HepG2 (cell line): ENCODE measurements at regions not wholly inside any gene's neighbourhood (a gene's known extent, or its start where the extent isn't known, plus 50 kb on each side); places are given as distances from the start of the nearest gene placed in this dataset.

ENCODE experiments used
- ATAC-seq: fragments of 200-7000 bp; cut with Tn5 transposase; 3 replicates; pipeline ENCODE4 v1.9.1; 2020; ENCODE audit warnings: mild to moderate bottlenecking, moderate library complexity
- BruUV-seq: library from RNA; stranded (reverse); fragments of 400-500 nt; replicated peaks from 2 replicates; lab custom pipeline; 2021; lab: Mats Ljungman, UMichigan
- CTCF ChIA-PET: fragments of 300-600 bp; formaldehyde crosslinking; extraction: SDS; loops from one replicate; lab custom pipeline; 2021; ENCODE audit warnings: low total read pairs, inconsistent platforms, low intra/inter-chr PET ratio; lab: Yijun Ruan, JAX
- POLR2A ChIA-PET: fragments of 350-600 bp; sonication (Branson Sonifier 250); formaldehyde crosslinking; loops from one replicate; lab custom pipeline; 2020; ENCODE audit warnings: antibody characterized with exemption, inconsistent platforms; lab: Yijun Ruan, JAX
- DNase-seq: peaks from one replicate; pipeline ENCODE4 v3.0.0-alpha.2; 2015; ENCODE audit warnings: low spot score
- FAIRE-seq: peaks from 3 replicates; lab custom pipeline; 2011; peaks lifted over from hg19 to GRCh38; lab: Jason Lieb, UNC
- H2AFZ ChIP-seq: one replicate; pipeline ENCODE4 v1.6.1; 2011; ENCODE audit warnings: low read length, inconsistent platforms
- H3K27ac ChIP-seq: fragments of 300-600 bp; 3 replicates; pipeline ENCODE4 v1.8.0; 2011; ENCODE audit warnings: mixed run types, mild to moderate bottlenecking, mixed read lengths, low read length, inconsistent platforms; ENCODE audit not compliant: insufficient read depth; ENCODE audit errors: extremely low read length
- H3K27me3 ChIP-seq, 2 experiments: fragments of 200-600 bp in 1 of 2; 2 replicates in 1 of 2; 3 replicates in 1 of 2; pipeline versions ENCODE4 v1.6.0 to v1.8.0; 2011; ENCODE audit warnings: low read length in 2 of 2, mild to moderate bottlenecking in 2 of 2, moderate library complexity in 2 of 2, inconsistent platforms in 1 of 2; ENCODE audit not compliant: insufficient read depth in 2 of 2, control insufficient read depth in 1 of 2
- H3K36me3 ChIP-seq, 2 experiments: fragments of 200-600 bp in 1 of 2; replicated peaks in 1 of 2; 2 replicates in 1 of 2; 3 replicates in 1 of 2; pipeline versions ENCODE4 v1.5.1 to v1.8.0; 2011; ENCODE audit warnings: low read length in 2 of 2, inconsistent platforms in 1 of 2; ENCODE audit not compliant: insufficient read depth in 2 of 2, control insufficient read depth in 1 of 2
- H3K4me1 ChIP-seq: 2 replicates; pipeline ENCODE4 v1.5.1; 2012; ENCODE audit warnings: low read length, inconsistent platforms; ENCODE audit not compliant: insufficient read depth
- H3K4me2 ChIP-seq: 2 replicates; pipeline ENCODE4 v1.6.0; 2011; ENCODE audit warnings: low read depth, low read length, inconsistent platforms
- H3K4me3 ChIP-seq, 3 experiments: fragments of 200-600 bp in 1 of 3; sonication (generic), shearing (Covaris generic) in 1 of 3; replicated peaks in 1 of 3; 2 replicates each; pipeline ENCODE4 v1.5.1; 2011 to 2016; ENCODE audit warnings: low read length in 3 of 3, inconsistent platforms in 2 of 3, low read depth in 2 of 3, mild to moderate bottlenecking in 2 of 3, control low read depth in 1 of 3, mixed read lengths in 1 of 3; ENCODE audit not compliant: insufficient read depth in 1 of 3
- H3K79me2 ChIP-seq: one replicate; pipeline ENCODE4 v1.6.1; 2011; ENCODE audit warnings: low read length, inconsistent platforms; ENCODE audit not compliant: insufficient read depth
- H3K9ac ChIP-seq: 2 replicates; pipeline ENCODE4 v1.6.0; 2011; ENCODE audit warnings: mild to moderate bottlenecking, low read depth, low read length, inconsistent platforms; ENCODE audit not compliant: insufficient read depth
- H3K9me3 ChIP-seq: 2 replicates; pipeline ENCODE4 v1.5.1; 2012; ENCODE audit warnings: mild to moderate bottlenecking, low read length
- H4K20me1 ChIP-seq: 2 replicates; pipeline ENCODE4 v1.6.0; 2011; ENCODE audit warnings: inconsistent platforms, mild to moderate bottlenecking, low read length, moderate library complexity; ENCODE audit not compliant: insufficient read depth
- ARHGAP35 ChIP-seq: sonication (generic); formaldehyde crosslinking; IDR thresholded peaks from 2 replicates; pipeline ENCODE4 v1.9.0; 2022; ENCODE audit warnings: mild to moderate bottlenecking, inconsistent platforms, moderate library complexity, missing genetic modification reagents, borderline replicate concordance
- E2F1 ChIP-seq: sonication (generic); formaldehyde crosslinking; IDR thresholded peaks from 2 replicates; pipeline ENCODE4 v1.5.0; 2020; ENCODE audit warnings: missing genetic modification reagents
- HMG20A ChIP-seq: IDR thresholded peaks from 2 replicates; pipeline ENCODE4 v1.6.1; 2016; ENCODE audit warnings: borderline replicate concordance
- JUN ChIP-seq: sonication (generic); formaldehyde crosslinking; IDR thresholded peaks from 2 replicates; pipeline ENCODE4 v1.4.0; 2020; ENCODE audit warnings: mild to moderate bottlenecking, missing genetic modification reagents
- PRPF4 ChIP-seq: fragments of 200-400 bp; formaldehyde crosslinking; IDR thresholded peaks from 2 replicates; pipeline ENCODE4 v1.6.1; 2016; ENCODE audit warnings: low read length, low read depth; ENCODE audit not compliant: poor library complexity, severe bottlenecking
- RFX3 ChIP-seq: IDR thresholded peaks from 2 replicates; pipeline ENCODE4 v1.6.1; 2016; ENCODE audit warnings: missing biosample characterization, missing genetic modification reagents
- SIX1 ChIP-seq: sonication (generic); formaldehyde crosslinking; IDR thresholded peaks from 2 replicates; pipeline ENCODE4 v1.4.0; 2020; ENCODE audit warnings: missing genetic modification reagents, borderline replicate concordance
- SRF ChIP-seq: IDR thresholded peaks from 2 replicates; pipeline ENCODE4 v1.6.1; 2011; ENCODE audit warnings: mild to moderate bottlenecking, low read depth, low read length, moderate library complexity
- TARDBP ChIP-seq: sonication (generic); formaldehyde crosslinking; IDR thresholded peaks from 2 replicates; pipeline ENCODE4 v1.8.0; 2022; ENCODE audit warnings: mild to moderate bottlenecking, missing genetic modification reagents
- XRCC5 ChIP-seq: fragments of 200-400 bp; formaldehyde crosslinking; optimal IDR thresholded peaks from 2 replicates; pipeline ENCODE3; 2017; ENCODE audit warnings: mild to moderate bottlenecking, low read length
- ZBTB21 ChIP-seq: sonication (generic); formaldehyde crosslinking; IDR thresholded peaks from 2 replicates; pipeline ENCODE4 v1.4.0; 2020; ENCODE audit warnings: missing genetic modification reagents
- ZBTB3 ChIP-seq: sonication (generic); formaldehyde crosslinking; IDR thresholded peaks from 2 replicates; pipeline ENCODE4 v1.4.0; 2020; ENCODE audit warnings: low read depth, mild to moderate bottlenecking, moderate library complexity, missing genetic modification reagents, borderline replicate concordance
- ZBTB34 ChIP-seq: sonication (generic); formaldehyde crosslinking; IDR thresholded peaks from 2 replicates; pipeline ENCODE4 v1.8.0; 2022; ENCODE audit warnings: mild to moderate bottlenecking, missing genetic modification reagents
- ZBTB7A ChIP-seq: sonication (generic); formaldehyde crosslinking; IDR thresholded peaks from 2 replicates; pipeline ENCODE4 v1.8.0; 2022; ENCODE audit warnings: mild to moderate bottlenecking, missing genetic modification reagents
- ZKSCAN1 ChIP-seq: fragments of 150-350 bp; IDR thresholded peaks from 2 replicates; pipeline ENCODE4 v1.6.1; 2014; ENCODE audit warnings: low read length
- ZNF317 ChIP-seq: sonication (generic); formaldehyde crosslinking; IDR thresholded peaks from 2 replicates; pipeline ENCODE4 v1.5.0; 2020; ENCODE audit warnings: mild to moderate bottlenecking, missing genetic modification reagents
- ZNF510 ChIP-seq: sonication (generic); formaldehyde crosslinking; IDR thresholded peaks from 2 replicates; pipeline ENCODE4 v1.4.0; 2020; ENCODE audit warnings: low read depth, mild to moderate bottlenecking, missing genetic modification reagents
- ZNF674 ChIP-seq: sonication (generic); formaldehyde crosslinking; IDR thresholded peaks from 2 replicates; pipeline ENCODE4 v1.5.0; 2020; ENCODE audit warnings: low read depth, mild to moderate bottlenecking, missing genetic modification reagents
- WGBS: methylation state at CpG from one replicate; pipeline ENCODE4 v1.1.6; 2017; ENCODE audit warnings: low lambda C conversion rate; 5-methylcytosine and 5-hydroxymethylcytosine counted together
- in situ Hi-C: cut with HindIII; loops from 2 replicates; pipeline ENCODE4 v1.10.0; 2017; ENCODE audit warnings: low pct_unique_long_range_greater_than_20kb; ENCODE audit not compliant: extremely low pct_ligation_motif_present
- intact Hi-C: fragments of 100-400 bp; cut with micrococcal nuclease; formaldehyde crosslinking; loops from one replicate; pipeline ENCODE4 v1.10.0; 2022; ENCODE audit not compliant: unreplicated experiment
- TF ChIP-seq, protein P1 (sequence below), 2 experiments: fragments of 450-650 bp in 1 of 2; sonication (generic) in 1 of 2; formaldehyde crosslinking; IDR thresholded peaks; 2 replicates each; pipeline versions ENCODE4 v1.5.0 to v1.8.0; 2020 to 2022; ENCODE audit warnings: mild to moderate bottlenecking in 1 of 2, missing genetic modification reagents in 1 of 2
- TF ChIP-seq, protein P2 (sequence below): IDR thresholded peaks from 2 replicates; pipeline ENCODE4 v1.6.1; 2016; ENCODE audit warnings: missing compliant biosample characterization, missing genetic modification reagents, borderline replicate concordance

- no peak for TF ChIP-seq RFX3 (CRISPR knock-in tag)
- no peak for TF ChIP-seq ZNF674 (CRISPR knock-in tag)
- TF ChIP-seq ARHGAP35 (CRISPR knock-in tag) = no peak
- no peak for TF ChIP-seq SRF
- TF ChIP-seq, protein P1, sequence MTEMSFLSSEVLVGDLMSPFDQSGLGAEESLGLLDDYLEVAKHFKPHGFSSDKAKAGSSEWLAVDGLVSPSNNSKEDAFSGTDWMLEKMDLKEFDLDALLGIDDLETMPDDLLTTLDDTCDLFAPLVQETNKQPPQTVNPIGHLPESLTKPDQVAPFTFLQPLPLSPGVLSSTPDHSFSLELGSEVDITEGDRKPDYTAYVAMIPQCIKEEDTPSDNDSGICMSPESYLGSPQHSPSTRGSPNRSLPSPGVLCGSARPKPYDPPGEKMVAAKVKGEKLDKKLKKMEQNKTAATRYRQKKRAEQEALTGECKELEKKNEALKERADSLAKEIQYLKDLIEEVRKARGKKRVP (CRISPR knock-in tag; IDR thresholded peaks at IDR 0.05) = no peak
- TF ChIP-seq HMG20A (CRISPR knock-in tag) = no peak
- no peak for TF ChIP-seq PRPF4
- no peak for TF ChIP-seq ZBTB21 (CRISPR knock-in tag)
- no peak for TF ChIP-seq JUN (CRISPR knock-in tag)
- TF ChIP-seq XRCC5 = no peak
- TF ChIP-seq, all 625 proteins: peak for 0
These were observed 105.2 kb upstream of the FOXP4 start (continued) for GRCh38 chr6:41440958-41441357.

DNA sequence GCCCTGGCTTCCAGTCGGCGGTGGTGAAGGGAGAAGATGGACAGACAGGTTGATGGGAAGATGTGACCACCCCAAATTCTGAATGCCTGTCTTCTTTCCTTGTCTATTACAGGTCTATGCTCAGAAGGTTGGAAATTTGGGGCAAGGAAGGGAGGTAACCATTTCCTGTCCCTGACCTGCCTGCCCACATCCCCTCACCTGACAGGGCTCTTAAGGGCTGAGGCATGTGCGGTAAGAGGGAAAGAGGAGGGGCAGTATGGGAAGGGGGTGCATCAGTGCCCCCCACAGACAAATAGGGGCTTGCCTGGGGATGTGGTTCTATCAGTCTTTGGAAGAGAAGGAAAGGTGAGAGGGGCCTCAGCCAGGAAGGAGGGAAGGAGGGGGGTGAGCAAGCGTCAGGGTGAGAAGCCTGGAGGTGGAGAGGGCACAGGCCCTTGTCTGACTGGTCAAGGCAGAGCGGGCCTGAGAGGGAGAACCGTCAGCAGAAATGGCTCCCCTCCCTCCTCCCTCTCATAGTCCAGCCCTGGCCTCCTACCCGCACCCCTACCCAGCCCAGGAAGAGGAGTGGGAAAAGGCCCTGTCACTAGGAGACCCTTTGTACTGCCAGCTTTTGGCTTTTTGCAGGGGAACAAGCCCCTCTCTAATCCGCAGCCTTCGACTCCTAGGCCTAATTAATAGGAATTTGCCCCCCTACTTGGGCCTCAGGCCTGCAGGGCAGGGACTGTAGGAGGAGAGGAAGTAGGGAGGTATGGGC is 104.4 kb upstream of the FOXP4 start:
- Histone ChIP-seq H3K9ac (no peak overlapping the region), H3K27ac (no peak overlapping the region), H3K79me2 (no peaks in the 10 kb centered on the region), H3K4me3 (no peak overlapping the region), H4K20me1 (no peaks in the 10 kb centered on the region), H3K4me2 (no peak overlapping the region), H3K36me3 (no peaks in the 10 kb centered on the region), H2AFZ (no peak overlapping the region), H3K9me3 (no peaks in the 10 kb centered on the region), H3K4me1 (peaks cover 30% of the 10 kb centered on the region), H3K27me3 (peaks cover 19 to 82% of the 10 kb centered on the region in 2 experiments)
- no peak for DNase-seq
- in situ Hi-C loops (no loop called here), intact Hi-C loops (no loop called here)
- ATAC-seq = no peak
- no TSS peak for BruUV-seq
- no peak for FAIRE-seq
- ChIA-PET POLR2A (no interaction called here), CTCF (interaction anchor here (1.8 kb wide), 1 partner anchor 17 kb away, joined by 6 read pairs; no protein-coding TSS in a partner anchor)
- WGBS = 54% methylated on average over 7 of the region's 9 CpGs
- TF ChIP-seq ZBTB3 (CRISPR knock-in tag) (no peak), ZKSCAN1 (no peak), ZNF510 (no peak), ZNF317 (CRISPR knock-in tag) (no peak), E2F1 (no peak), ZBTB7A (CRISPR knock-in tag) (no peak), SIX1 (CRISPR knock-in tag) (no peak), TARDBP (CRISPR knock-in tag) (no peak), ZBTB34 (CRISPR knock-in tag) (no peak)
- TF ChIP-seq, protein P2, sequence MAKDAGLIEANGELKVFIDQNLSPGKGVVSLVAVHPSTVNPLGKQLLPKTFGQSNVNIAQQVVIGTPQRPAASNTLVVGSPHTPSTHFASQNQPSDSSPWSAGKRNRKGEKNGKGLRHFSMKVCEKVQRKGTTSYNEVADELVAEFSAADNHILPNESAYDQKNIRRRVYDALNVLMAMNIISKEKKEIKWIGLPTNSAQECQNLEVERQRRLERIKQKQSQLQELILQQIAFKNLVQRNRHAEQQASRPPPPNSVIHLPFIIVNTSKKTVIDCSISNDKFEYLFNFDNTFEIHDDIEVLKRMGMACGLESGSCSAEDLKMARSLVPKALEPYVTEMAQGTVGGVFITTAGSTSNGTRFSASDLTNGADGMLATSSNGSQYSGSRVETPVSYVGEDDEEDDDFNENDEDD = no peak
